Mucosa of rectum (tissue), 2 donors: ENCODE measurements at regions not wholly inside any gene's neighbourhood (a gene's known extent, or its start where the extent isn't known, plus 50 kb on each side); places are given as distances from the start of the nearest gene placed in this dataset.

ENCODE experiments used
- H3K27ac ChIP-seq, 2 donors: one replicate each; pipeline ENCODE4 v1.7.0; 2013; ENCODE audit warnings: inconsistent platforms in 2 of 2, low read depth in 2 of 2, low read length in 2 of 2
- H3K27me3 ChIP-seq, 2 donors: one replicate each; pipeline ENCODE4 v1.7.0; 2013; ENCODE audit warnings: low read length in 2 of 2; ENCODE audit not compliant: control insufficient read depth in 2 of 2, insufficient read depth in 2 of 2
- H3K36me3 ChIP-seq, 2 donors: one replicate each; pipeline ENCODE4 v1.7.0; 2013; ENCODE audit warnings: low read length in 2 of 2; ENCODE audit not compliant: control insufficient read depth in 2 of 2, insufficient read depth in 2 of 2
- H3K4me1 ChIP-seq, 2 donors: one replicate each; pipeline ENCODE4 v1.7.0; 2013; ENCODE audit warnings: low read length in 2 of 2, mild to moderate bottlenecking in 1 of 2; ENCODE audit not compliant: control insufficient read depth in 2 of 2, insufficient read depth in 2 of 2
- H3K4me3 ChIP-seq, 2 donors: one replicate each; pipeline ENCODE4 v1.7.0; 2013; ENCODE audit warnings: low read length in 2 of 2
- H3K9ac ChIP-seq, 2 donors: one replicate each; pipeline ENCODE4 v1.7.0; 2013; ENCODE audit warnings: low read length in 2 of 2, low read depth in 1 of 2, mild to moderate bottlenecking in 1 of 2
- H3K9me3 ChIP-seq, 2 donors: one replicate each; pipeline ENCODE4 v1.7.0; 2013; ENCODE audit warnings: low read length in 2 of 2; ENCODE audit not compliant: control insufficient read depth in 2 of 2
- donor health status: healthy.
- donor health status: Normal muscosa, but diverticular disease.

GRCh38 chr12:132393991-132394949 is 64.9 kb upstream of the GALNT9 start:
- no peak overlapping the region for H3K9ac ChIP-seq

GRCh38 chr12:132393245-132393795 is 63.9 kb upstream of the GALNT9 start:
- Histone ChIP-seq H3K4me1 (no peaks in the 10 kb centered on the region), H3K9me3 (no peaks in the 10 kb centered on the region), H3K27ac (no peak overlapping the region), H3K27me3 (peaks cover 5 to 14% of the 10 kb centered on the region in 2 donors), H3K36me3 (no peaks in the 10 kb centered on the region), H3K4me3 (no peak overlapping the region), H3K9ac (no peak overlapping the region)

More at GRCh38 chr12:132393991-132394949, 64.9 kb upstream of the GALNT9 start:
- Histone ChIP-seq H3K36me3 (no peaks in the 10 kb centered on the region), H3K9me3 (no peaks in the 10 kb centered on the region), H3K27me3 (peaks cover 9 to 11% of the 10 kb centered on the region in 2 donors), H3K4me1 (no peaks in the 10 kb centered on the region), H3K4me3 (no peak overlapping the region), H3K27ac (no peak overlapping the region)

DNA sequence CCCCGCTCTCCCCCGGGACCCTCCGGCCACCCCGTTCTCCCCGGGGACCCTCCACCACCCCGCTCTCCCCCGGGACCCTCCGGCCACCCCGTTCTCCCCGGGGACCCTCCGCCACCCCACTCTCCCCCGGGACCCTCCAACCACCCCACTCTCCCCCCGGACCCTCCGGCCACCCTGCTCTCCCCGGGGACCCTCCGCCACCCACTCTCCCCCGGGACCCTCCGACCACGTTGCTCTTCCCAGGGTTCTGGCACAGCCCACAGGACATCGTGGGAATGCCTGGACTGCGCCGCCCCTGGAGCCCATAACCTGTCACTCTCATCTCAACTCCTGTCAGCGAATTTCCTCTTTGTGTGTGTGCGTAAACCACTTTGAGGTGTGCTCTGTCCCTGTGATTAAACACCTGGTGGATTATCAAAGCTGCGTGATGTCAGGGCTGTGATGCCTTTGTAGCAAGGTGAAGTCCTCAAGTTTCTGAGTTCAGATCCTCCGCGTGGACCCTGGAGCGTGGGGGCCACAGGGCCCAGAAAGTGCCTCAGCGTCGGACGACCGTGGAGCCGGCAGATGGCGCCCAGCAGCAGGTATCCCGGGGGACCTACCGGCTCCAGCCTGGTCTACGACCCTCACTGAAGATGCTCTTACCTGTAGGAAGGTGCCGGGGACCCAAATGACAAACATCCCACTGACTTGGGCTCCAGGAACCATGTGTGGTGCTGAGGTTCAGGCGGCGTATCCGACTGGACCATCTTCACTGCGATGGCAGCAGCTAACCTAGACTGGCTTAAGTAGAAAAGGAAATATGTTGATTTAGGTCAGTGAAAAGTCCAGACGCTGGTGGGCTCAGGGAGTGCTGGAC is 63.2 kb upstream of the GALNT9 start:
- Histone ChIP-seq H3K4me3 (no peak overlapping the region), H3K36me3 (no peaks in the 10 kb centered on the region), H3K9ac (no peak overlapping the region), H3K27ac (no peak overlapping the region), H3K27me3 (peaks cover 0 to 9% of the 10 kb centered on the region in 2 donors), H3K4me1 (no peaks in the 10 kb centered on the region), H3K9me3 (no peaks in the 10 kb centered on the region)

DNA sequence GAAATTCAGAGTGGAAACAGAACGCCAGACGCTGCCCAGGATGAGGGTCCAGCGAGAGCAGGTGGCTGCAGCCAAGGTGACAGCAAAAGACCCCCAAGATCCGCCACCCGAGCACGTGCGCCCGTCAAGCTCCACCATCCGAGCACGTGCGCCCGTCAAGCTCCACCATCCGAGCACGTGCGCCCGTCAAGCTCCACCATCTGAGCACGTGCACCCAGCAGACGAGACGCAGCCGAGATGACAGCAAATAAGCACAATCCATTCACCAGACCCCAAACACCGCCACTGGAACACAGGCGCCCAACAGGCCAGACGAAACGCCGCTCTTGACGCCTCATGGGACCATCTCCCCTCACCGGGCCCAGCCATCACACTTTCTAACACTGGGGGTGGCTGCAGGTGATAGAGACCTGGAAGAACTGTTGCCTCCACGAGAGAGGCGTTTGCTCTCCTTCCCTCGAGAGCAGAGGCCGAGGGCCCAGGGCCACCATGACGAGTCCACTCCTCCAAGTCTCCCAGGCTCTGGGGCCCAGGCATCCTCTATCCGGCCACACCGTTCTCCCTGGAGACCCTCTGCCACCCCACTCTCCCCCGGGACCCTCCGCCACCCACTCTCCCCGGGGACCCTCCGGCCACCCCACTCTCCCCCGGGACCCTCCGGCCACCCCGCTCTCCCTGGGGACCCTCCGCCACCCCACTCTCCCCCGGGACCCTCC is 62.1 kb upstream of the GALNT9 start:
- no peaks in the 10 kb centered on the region for H3K36me3 ChIP-seq
- H3K9me3 ChIP-seq, result no peaks in the 10 kb centered on the region
- H3K4me3 ChIP-seq, result no peak overlapping the region
- peaks cover 0 to 14% of the 10 kb centered on the region in 2 donors for H3K27me3 ChIP-seq
- H3K4me1 ChIP-seq, result no peaks in the 10 kb centered on the region
- H3K9ac ChIP-seq, result no peak overlapping the region
- no peak overlapping the region for H3K27ac ChIP-seq

GRCh38 chr12:132390287-132391076 is 61.1 kb upstream of the GALNT9 start:
- H3K4me3 ChIP-seq, result no peak overlapping the region
- H3K9ac ChIP-seq, result no peak overlapping the region
- H3K27me3 ChIP-seq, result peaks cover 5 to 16% of the 10 kb centered on the region in 2 donors
- H3K36me3 ChIP-seq, result no peaks in the 10 kb centered on the region
- no peak overlapping the region for H3K27ac ChIP-seq
- no peaks in the 10 kb centered on the region for H3K4me1 ChIP-seq
- H3K9me3 ChIP-seq, result no peaks in the 10 kb centered on the region

DNA sequence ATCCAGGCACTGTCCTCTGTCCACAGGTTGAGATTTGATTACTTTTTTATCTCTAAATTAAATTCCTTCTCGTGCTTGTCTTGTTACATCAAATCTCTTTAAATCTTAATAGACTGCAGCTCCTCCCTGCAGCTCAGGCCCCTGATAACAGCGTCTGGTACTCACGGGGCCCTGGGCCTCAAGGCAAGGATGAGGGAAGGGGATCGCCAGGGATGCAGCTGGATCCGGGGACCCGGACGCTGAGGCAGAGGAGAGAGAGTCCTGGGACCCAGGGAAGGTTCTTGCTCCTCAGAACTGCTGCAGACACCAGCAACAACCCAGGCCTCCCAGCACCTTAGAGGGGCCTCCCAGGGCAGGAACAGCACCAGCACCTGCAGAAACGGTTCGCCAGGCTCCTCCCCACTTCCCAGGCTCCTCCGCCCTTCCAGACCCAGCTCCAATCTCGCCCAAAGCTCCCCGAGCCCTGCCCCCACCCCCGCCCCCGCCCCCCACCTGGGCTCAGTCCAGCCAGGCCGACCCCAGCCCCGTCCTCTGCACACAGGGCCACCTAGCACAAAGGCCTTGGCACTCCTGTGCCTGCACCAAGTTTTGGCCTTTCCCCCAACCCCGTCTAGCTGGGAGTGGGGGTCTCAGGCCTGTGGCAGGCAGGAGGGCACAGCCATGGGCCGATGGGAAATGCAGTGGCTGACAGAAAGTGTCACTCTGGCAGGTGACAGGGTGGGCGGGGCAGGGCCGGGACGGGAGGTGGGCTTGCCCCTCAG is 60.3 kb upstream of the GALNT9 start:
- Histone ChIP-seq H3K27ac (no peak overlapping the region), H3K9ac (no peak overlapping the region), H3K9me3 (no peaks in the 10 kb centered on the region), H3K4me3 (no peak overlapping the region), H3K4me1 (no peaks in the 10 kb centered on the region), H3K27me3 (peaks cover 12 to 19% of the 10 kb centered on the region in 2 donors), H3K36me3 (no peaks in the 10 kb centered on the region)

- H3K27me3 ChIP-seq, result peaks cover 12 to 19% of the 10 kb centered on the region in 2 donors
- no peaks in the 10 kb centered on the region for H3K4me1 ChIP-seq
- H3K9me3 ChIP-seq, result no peaks in the 10 kb centered on the region
These were observed 59.6 kb upstream of the GALNT9 start for GRCh38 chr12:132389026-132389425.

DNA sequence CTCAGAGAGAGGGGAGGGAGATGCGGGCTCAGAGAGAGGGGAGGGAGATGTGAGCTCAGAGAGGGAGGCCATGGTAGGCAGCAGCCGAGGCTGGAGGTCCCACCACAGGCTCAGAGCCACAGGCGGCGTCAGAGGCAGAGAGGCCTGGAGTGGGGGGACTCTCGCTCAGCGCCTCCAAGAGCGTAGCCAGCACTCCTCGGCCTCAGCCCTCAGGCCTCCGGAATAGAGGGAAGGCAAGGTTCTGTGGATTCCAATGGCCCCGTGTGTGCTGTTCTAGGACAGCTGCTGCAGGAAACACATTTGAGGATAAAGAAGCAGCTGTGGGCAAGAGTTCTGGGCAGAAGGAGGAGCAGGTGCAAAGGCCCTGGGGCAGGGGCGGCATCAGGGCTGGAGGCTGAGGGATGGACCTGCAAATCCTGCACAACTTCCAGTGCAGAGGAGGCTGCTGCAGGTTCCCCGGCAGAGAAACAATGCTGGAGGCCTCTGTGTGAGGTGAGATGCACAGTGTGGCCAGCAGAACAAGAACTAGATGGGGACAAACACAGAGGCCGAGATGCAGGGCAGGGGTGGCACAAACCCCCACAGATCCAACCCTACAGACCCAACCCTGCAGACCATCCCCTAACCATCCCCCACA is 59.1 kb upstream of the GALNT9 start:
- Histone ChIP-seq H3K9me3 (no peaks in the 10 kb centered on the region), H3K36me3 (no peaks in the 10 kb centered on the region), H3K27me3 (peaks cover 13 to 20% of the 10 kb centered on the region in 2 donors), H3K9ac (no peak overlapping the region), H3K27ac (no peak overlapping the region), H3K4me3 (no peak overlapping the region), H3K4me1 (no peaks in the 10 kb centered on the region)

More at GRCh38 chr12:132389026-132389425, 59.6 kb upstream of the GALNT9 start:
- Histone ChIP-seq H3K27ac (no peak overlapping the region), H3K4me3 (no peak overlapping the region), H3K36me3 (no peaks in the 10 kb centered on the region), H3K9ac (no peak overlapping the region)
